IPS DF 19.7 (cell line): ENCODE measurements at regions not wholly inside any gene's neighbourhood (a gene's known extent, or its start where the extent isn't known, plus 50 kb on each side); places are given as distances from the start of the nearest gene placed in this dataset.

Source experiments
- DNase-seq: peaks from one replicate; pipeline ENCODE4 v3.0.0-alpha.2; 2013; ENCODE audit warnings: low read depth, low spot score

- no peak for DNase-seq
Measured at GRCh38 chr1:48164571-48164970, 57.9 kb upstream of the SLC5A9 start.

- no peak for DNase-seq
Measured at GRCh38 chr1:48160486-48161132, 61.9 kb upstream of the SLC5A9 start.

GRCh38 chr1:48139275-48139674, 83.2 kb upstream of the SLC5A9 start:
- DNase-seq, result no peak

GRCh38 chr1:48127735-48128685, 94.5 kb upstream of the SLC5A9 start:
- DNase-seq, result no peak

- no peak for DNase-seq
Measured at GRCh38 chr1:48123647-48124046, 98.9 kb upstream of the SLC5A9 start.

GRCh38 chr1:48121955-48122354, 100.6 kb upstream of the SLC5A9 start:
- no peak for DNase-seq

- no peak for DNase-seq
Measured at GRCh38 chr1:48120621-48121020, 101.9 kb upstream of the SLC5A9 start.

GRCh38 chr1:48115835-48116234, 106.7 kb upstream of the SLC5A9 start:
- no peak for DNase-seq

GRCh38 chr1:48114596-48115382, 107.7 kb upstream of the SLC5A9 start:
- DNase-seq, result no peak

GRCh38 chr1:48109390-48110013, 112.3 kb upstream of the TRABD2B start:
- no peak for DNase-seq

GRCh38 chr1:48107516-48107915, 110.3 kb upstream of the TRABD2B start:
- DNase-seq, result no peak

GRCh38 chr1:48106049-48106448, 108.9 kb upstream of the TRABD2B start:
- DNase-seq, result no peak

GRCh38 chr1:48105165-48105564, 108.0 kb upstream of the TRABD2B start:
- DNase-seq, result no peak

- DNase-seq, result no peak
Measured at GRCh38 chr1:48103495-48103894, 106.3 kb upstream of the TRABD2B start.

GRCh38 chr1:48102766-48103165, 105.6 kb upstream of the TRABD2B start:
- no peak for DNase-seq

- DNase-seq, result no peak
Measured at GRCh38 chr1:48099072-48099773, 102.0 kb upstream of the TRABD2B start.

GRCh38 chr1:48093696-48094528, 96.7 kb upstream of the TRABD2B start:
- DNase-seq, result peak; percentile 52

GRCh38 chr1:48093147-48093546, 96.0 kb upstream of the TRABD2B start:
- DNase-seq, result no peak

- no peak for DNase-seq
Measured at GRCh38 chr1:48092401-48092800, 95.2 kb upstream of the TRABD2B start.

- no peak for DNase-seq
Measured at GRCh38 chr1:48089356-48089891, 92.2 kb upstream of the TRABD2B start.
